Spinal cord (tissue), 9 donors: ENCODE measurements at regions not wholly inside any gene's neighbourhood (a gene's known extent, or its start where the extent isn't known, plus 50 kb on each side); places are given as distances from the start of the nearest gene placed in this dataset.

Experiments
- DNase-seq, 6 donors: peaks; one replicate each; pipeline versions ENCODE4 v3.0.0 to v3.0.0-alpha.2; 2013 to 2015; ENCODE audit warnings: low spot score in 6 of 6, low read depth in 4 of 6
- H3K27ac ChIP-seq: one replicate; pipeline ENCODE4 v1.5.1; 2013; ENCODE audit warnings: low read depth, low read length, control low read depth
- H3K27me3 ChIP-seq: one replicate; pipeline ENCODE4 v1.6.1; 2013; ENCODE audit warnings: low read length; ENCODE audit not compliant: control insufficient read depth, insufficient read depth
- H3K36me3 ChIP-seq: one replicate; pipeline ENCODE4 v1.6.1; 2013; ENCODE audit warnings: low read length; ENCODE audit not compliant: control insufficient read depth, insufficient read depth
- H3K4me1 ChIP-seq: one replicate; pipeline ENCODE4 v1.6.1; 2013; ENCODE audit warnings: low read length; ENCODE audit not compliant: control insufficient read depth, insufficient read depth
- H3K4me3 ChIP-seq: one replicate; pipeline ENCODE4 v1.5.1; 2013; ENCODE audit warnings: low read depth, low read length, control low read depth
- H3K9me3 ChIP-seq: one replicate; pipeline ENCODE4 v1.6.1; 2013; ENCODE audit warnings: low read length; ENCODE audit not compliant: control insufficient read depth, insufficient read depth
- WGBS: methylation state at CpG from one replicate; pipeline ENCODE4 v1.1.5; 2013; ENCODE audit warnings: missing lambda C conversion rate; ENCODE audit not compliant: insufficient coverage; 5-methylcytosine and 5-hydroxymethylcytosine counted together
- donor health status: healthy.

- H3K27ac ChIP-seq = no peak overlapping the region
- no peak for DNase-seq
- no peaks in the 10 kb centered on the region for H3K36me3 ChIP-seq
- H3K4me3 ChIP-seq = no peak overlapping the region
- H3K27me3 ChIP-seq = no peaks in the 10 kb centered on the region
- H3K9me3 ChIP-seq = no peaks in the 10 kb centered on the region
- H3K4me1 ChIP-seq = peaks cover 3% of the 10 kb centered on the region
Measured at GRCh38 chr1:55654171-55654570, 439.0 kb upstream of the USP24 start.

GRCh38 chr1:55650444-55650843 lies 435.3 kb upstream of the USP24 start:
- peak in 4 of 6 donors; percentile 23 to 78 (median 40) for DNase-seq
- Histone ChIP-seq H3K36me3 (no peaks in the 10 kb centered on the region), H3K9me3 (no peaks in the 10 kb centered on the region), H3K4me1 (peaks cover 3% of the 10 kb centered on the region), H3K27me3 (no peaks in the 10 kb centered on the region), H3K27ac (no peak overlapping the region), H3K4me3 (no peak overlapping the region)
- 39% methylated on average over 3 of the region's 3 CpGs for WGBS

GRCh38 chr1:55646181-55646580 lies 431.0 kb upstream of the USP24 start:
- 80% methylated on average over 1 of the region's 1 CpG for WGBS
- H3K9me3 ChIP-seq = no peaks in the 10 kb centered on the region
- H3K36me3 ChIP-seq = no peaks in the 10 kb centered on the region
- H3K4me1 ChIP-seq = peaks cover 3% of the 10 kb centered on the region
- DNase-seq = no peak
- no peak overlapping the region for H3K27ac ChIP-seq
- H3K27me3 ChIP-seq = no peaks in the 10 kb centered on the region
- no peak overlapping the region for H3K4me3 ChIP-seq

DNA sequence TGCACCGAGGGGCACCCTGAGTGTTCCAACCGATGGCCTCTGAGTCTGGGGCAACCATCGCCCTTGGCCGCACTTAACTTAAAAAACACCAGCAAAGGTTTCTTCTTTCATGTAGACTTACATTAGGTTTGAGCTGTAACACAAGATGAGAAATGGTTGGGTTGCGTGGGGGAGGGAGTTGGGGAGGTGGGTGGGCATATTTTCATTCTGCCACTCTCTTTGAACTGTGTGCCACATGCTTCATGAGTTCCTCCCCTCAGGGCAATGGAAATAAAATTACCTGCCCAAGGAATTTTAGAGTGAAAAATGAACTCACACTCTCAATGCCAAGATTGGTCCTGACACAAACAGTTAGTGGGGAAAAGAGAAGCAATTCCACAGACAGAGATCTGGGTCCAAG lies 430.1 kb upstream of the USP24 start:
- H3K27me3 ChIP-seq = no peaks in the 10 kb centered on the region
- H3K9me3 ChIP-seq = no peaks in the 10 kb centered on the region
- no peaks in the 10 kb centered on the region for H3K36me3 ChIP-seq
- H3K4me1 ChIP-seq = peaks cover 3% of the 10 kb centered on the region
- H3K4me3 ChIP-seq = no peak overlapping the region
- no peak for DNase-seq
- H3K27ac ChIP-seq = no peak overlapping the region
- no CpG with 5 or more reads among the region's 5 CpGs for WGBS

DNA sequence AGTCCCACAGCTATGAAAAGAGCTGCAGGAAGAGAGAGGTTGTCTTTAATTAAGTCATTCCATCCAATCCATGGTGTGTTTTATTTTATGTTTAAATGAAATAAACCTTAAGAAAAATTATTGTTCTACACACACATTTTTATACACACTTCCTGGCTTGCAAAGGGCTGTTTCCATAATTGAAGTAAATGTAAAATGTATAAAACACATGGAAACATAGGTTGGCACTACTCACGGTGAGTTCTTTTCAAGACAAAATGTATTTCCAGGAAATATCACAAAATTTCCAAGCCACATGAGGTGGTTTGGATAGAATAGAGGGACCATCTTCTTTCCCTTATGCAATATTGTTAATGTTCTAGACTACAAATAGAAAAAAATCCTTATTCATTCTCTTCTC lies 426.8 kb upstream of the USP24 start:
- no peak for DNase-seq
- H3K36me3 ChIP-seq = no peaks in the 10 kb centered on the region
- no peaks in the 10 kb centered on the region for H3K27me3 ChIP-seq
- H3K4me1 ChIP-seq = no peaks in the 10 kb centered on the region
- no peaks in the 10 kb centered on the region for H3K9me3 ChIP-seq
- no CpG with 5 or more reads among the region's 1 CpG for WGBS
- H3K4me3 ChIP-seq = no peak overlapping the region
- no peak overlapping the region for H3K27ac ChIP-seq

- no peaks in the 10 kb centered on the region for H3K4me1 ChIP-seq
- no peaks in the 10 kb centered on the region for H3K9me3 ChIP-seq
- DNase-seq = peak in 2 of 6 donors; percentile 18 to 43
- H3K27me3 ChIP-seq = no peaks in the 10 kb centered on the region
- 65% methylated on average over 4 of the region's 7 CpGs for WGBS
- H3K27ac ChIP-seq = no peak overlapping the region
- H3K4me3 ChIP-seq = no peak overlapping the region
- no peaks in the 10 kb centered on the region for H3K36me3 ChIP-seq
Measured at GRCh38 chr1:55640708-55641473, 425.7 kb upstream of the USP24 start.

- DNase-seq = no peak
- H3K36me3 ChIP-seq = no peaks in the 10 kb centered on the region
- 97% methylated on average over 4 of the region's 5 CpGs for WGBS
Measured at GRCh38 chr1:55639526-55639925, 424.4 kb upstream of the USP24 start.

DNA sequence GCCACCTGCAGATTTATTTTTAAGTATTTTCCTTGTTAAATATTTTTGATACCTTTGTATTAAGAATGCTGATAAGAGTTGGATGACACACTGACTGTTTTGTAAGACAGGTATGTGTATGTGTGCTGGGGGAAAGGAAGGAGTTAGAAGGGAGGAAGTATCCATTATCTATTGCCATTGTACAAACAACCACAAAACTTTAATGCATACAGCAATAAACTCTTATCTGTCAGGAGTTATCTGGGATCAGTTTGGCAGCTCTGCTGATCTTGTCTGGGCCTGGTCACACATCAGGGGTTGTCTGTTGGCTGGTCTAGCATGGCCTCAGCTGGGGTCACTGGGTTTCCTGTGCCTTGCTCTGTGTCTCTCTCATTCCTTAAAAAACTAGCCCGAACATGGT lies 423.9 kb upstream of the USP24 start:
- no CpG with 5 or more reads among the region's 1 CpG for WGBS
- H3K36me3 ChIP-seq = no peaks in the 10 kb centered on the region
- no peaks in the 10 kb centered on the region for H3K4me1 ChIP-seq
- no peak for DNase-seq
- no peaks in the 10 kb centered on the region for H3K27me3 ChIP-seq
- no peak overlapping the region for H3K27ac ChIP-seq
- no peaks in the 10 kb centered on the region for H3K9me3 ChIP-seq
- H3K4me3 ChIP-seq = no peak overlapping the region

More at GRCh38 chr1:55639526-55639925, 424.4 kb upstream of the USP24 start:
- no peaks in the 10 kb centered on the region for H3K27me3 ChIP-seq
- no peaks in the 10 kb centered on the region for H3K9me3 ChIP-seq
- H3K4me3 ChIP-seq = no peak overlapping the region
- H3K4me1 ChIP-seq = no peaks in the 10 kb centered on the region
- no peak overlapping the region for H3K27ac ChIP-seq

DNA sequence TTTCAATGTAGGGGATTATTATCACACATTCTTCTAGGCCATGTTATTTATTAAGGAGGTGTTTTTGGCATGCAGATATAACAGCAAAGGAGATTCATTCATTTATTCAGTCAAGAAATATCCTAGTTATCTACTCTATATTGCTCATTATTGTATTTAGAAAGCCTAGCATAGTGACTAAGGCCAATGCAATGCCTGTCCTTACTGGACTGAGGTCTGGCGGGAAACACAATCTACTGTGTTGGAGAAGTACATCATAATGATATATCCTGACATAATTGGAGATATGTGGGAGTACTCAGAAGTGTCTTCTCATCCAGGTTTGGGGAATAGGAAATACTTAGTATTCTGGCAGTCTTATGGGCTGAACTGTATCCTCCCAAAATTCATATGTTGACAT lies 421.5 kb upstream of the USP24 start:
- DNase-seq = no peak
- Histone ChIP-seq H3K27me3 (no peaks in the 10 kb centered on the region), H3K27ac (no peak overlapping the region), H3K9me3 (no peaks in the 10 kb centered on the region), H3K4me1 (no peaks in the 10 kb centered on the region), H3K36me3 (no peaks in the 10 kb centered on the region), H3K4me3 (no peak overlapping the region)
- WGBS = no CpG with 5 or more reads among the region's 1 CpG

- H3K9me3 ChIP-seq = no peaks in the 10 kb centered on the region
- H3K36me3 ChIP-seq = no peaks in the 10 kb centered on the region
- no CpG with 5 or more reads among the region's 2 CpGs for WGBS
- H3K4me1 ChIP-seq = no peaks in the 10 kb centered on the region
- no peak overlapping the region for H3K4me3 ChIP-seq
- no peak overlapping the region for H3K27ac ChIP-seq
- no peaks in the 10 kb centered on the region for H3K27me3 ChIP-seq
- no peak for DNase-seq
Measured at GRCh38 chr1:55635856-55636255, 420.7 kb upstream of the USP24 start.
